Breast epithelium (tissue), 4 donors: ENCODE measurements at regions not wholly inside any gene's neighbourhood (a gene's known extent, or its start where the extent isn't known, plus 50 kb on each side); places are given as distances from the start of the nearest gene placed in this dataset.

Experiments used
- DNase-seq, 2 donors: peaks; one replicate each; pipeline ENCODE4 v3.0.0-alpha.2; 2019; ENCODE audit warnings: low spot score in 2 of 2
- H3K27ac ChIP-seq, 2 donors: fragments of 200-600 bp; sonication (generic) in 1 of 2; one replicate each; pipeline ENCODE4 v1.5.1; 2016 to 2019; ENCODE audit warnings: mild to moderate bottlenecking in 1 of 2
- H3K27me3 ChIP-seq, 2 donors: fragments of 200-600 bp; sonication (generic) in 1 of 2; one replicate each; pipeline versions ENCODE4 v1.5.1 to v1.6.0; 2017 to 2019; ENCODE audit warnings: control low read depth in 1 of 2, mild to moderate bottlenecking in 1 of 2
- H3K36me3 ChIP-seq: fragments of 200-600 bp; one replicate; pipeline ENCODE4 v1.5.1; 2019
- H3K4me1 ChIP-seq, 2 donors: fragments of 200-600 bp; sonication (generic); one replicate each; pipeline ENCODE4 v1.5.1; 2016 to 2019; ENCODE audit warnings: control low read depth in 1 of 2
- H3K4me3 ChIP-seq, 3 donors: fragments of 200-600 bp; sonication (generic); 1 replicate in 2 of 3; 2 replicates in 1 of 3; pipeline ENCODE4 v1.5.1; 2016 to 2019; ENCODE audit warnings: mild to moderate bottlenecking in 3 of 3, moderate library complexity in 2 of 3
- H3K9me3 ChIP-seq, 2 donors: fragments of 200-600 bp; sonication (generic) in 1 of 2; one replicate each; pipeline ENCODE4 v1.5.1; 2016 to 2019; ENCODE audit warnings: control low read depth in 1 of 2
- POLR2A ChIP-seq: fragments of 450-650 bp; IDR thresholded peaks from one replicate; pipeline ENCODE4 v1.6.1; 2016; ENCODE audit warnings: antibody characterized with exemption, mild to moderate bottlenecking, moderate library complexity
- POLR2AphosphoS5 ChIP-seq, 3 donors: sonication (generic); formaldehyde crosslinking; IDR thresholded peaks; one replicate each; pipeline ENCODE4 v1.6.1; 2017; ENCODE audit warnings: antibody characterized with exemption in 3 of 3
- intact Hi-C: fragments of 100-400 bp; cut with DNase I; formaldehyde crosslinking; loops from one replicate; pipeline ENCODE4 v1.15.1; 2023; ENCODE audit warnings: low total_unique reads
- TF ChIP-seq, protein P1 (sequence below), 3 donors: fragments of 450-650 bp; IDR thresholded peaks; one replicate each; pipeline ENCODE4 v1.5.1; 2016 to 2017; ENCODE audit warnings: antibody characterized with exemption in 3 of 3, mild to moderate bottlenecking in 3 of 3, moderate library complexity in 3 of 3

- no peak overlapping the region for H3K27ac ChIP-seq
- intact Hi-C loops: no loop called here
- no peak overlapping the region for H3K4me3 ChIP-seq
- no peaks in the 10 kb centered on the region for H3K9me3 ChIP-seq
- DNase-seq: no peak
- TF ChIP-seq POLR2A (no peak), POLR2AphosphoS5 (IDR thresholded peaks at IDR 0.05) (no peak)
- TF ChIP-seq, protein P1, sequence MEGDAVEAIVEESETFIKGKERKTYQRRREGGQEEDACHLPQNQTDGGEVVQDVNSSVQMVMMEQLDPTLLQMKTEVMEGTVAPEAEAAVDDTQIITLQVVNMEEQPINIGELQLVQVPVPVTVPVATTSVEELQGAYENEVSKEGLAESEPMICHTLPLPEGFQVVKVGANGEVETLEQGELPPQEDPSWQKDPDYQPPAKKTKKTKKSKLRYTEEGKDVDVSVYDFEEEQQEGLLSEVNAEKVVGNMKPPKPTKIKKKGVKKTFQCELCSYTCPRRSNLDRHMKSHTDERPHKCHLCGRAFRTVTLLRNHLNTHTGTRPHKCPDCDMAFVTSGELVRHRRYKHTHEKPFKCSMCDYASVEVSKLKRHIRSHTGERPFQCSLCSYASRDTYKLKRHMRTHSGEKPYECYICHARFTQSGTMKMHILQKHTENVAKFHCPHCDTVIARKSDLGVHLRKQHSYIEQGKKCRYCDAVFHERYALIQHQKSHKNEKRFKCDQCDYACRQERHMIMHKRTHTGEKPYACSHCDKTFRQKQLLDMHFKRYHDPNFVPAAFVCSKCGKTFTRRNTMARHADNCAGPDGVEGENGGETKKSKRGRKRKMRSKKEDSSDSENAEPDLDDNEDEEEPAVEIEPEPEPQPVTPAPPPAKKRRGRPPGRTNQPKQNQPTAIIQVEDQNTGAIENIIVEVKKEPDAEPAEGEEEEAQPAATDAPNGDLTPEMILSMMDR (IDR thresholded peaks at IDR 0.05): no peak
- H3K4me1 ChIP-seq: no peaks in the 10 kb centered on the region
- H3K27me3 ChIP-seq: no peaks in the 10 kb centered on the region
- no peaks in the 10 kb centered on the region for H3K36me3 ChIP-seq
Observed at GRCh38 chr10:104589431-104589830, 51.7 kb upstream of the SORCS3 start.

GRCh38 chr10:104589871-104590270, 51.2 kb upstream of the SORCS3 start:
- H3K9me3 ChIP-seq: no peaks in the 10 kb centered on the region
- no peaks in the 10 kb centered on the region for H3K36me3 ChIP-seq
- H3K27ac ChIP-seq: no peak overlapping the region
- intact Hi-C loops: no loop called here
- no peaks in the 10 kb centered on the region for H3K4me1 ChIP-seq
- H3K27me3 ChIP-seq: no peaks in the 10 kb centered on the region
- H3K4me3 ChIP-seq: no peak overlapping the region
- no peak for DNase-seq
- TF ChIP-seq POLR2A (no peak), POLR2AphosphoS5 (IDR thresholded peaks at IDR 0.05) (no peak)
- TF ChIP-seq, protein P1 (IDR thresholded peaks at IDR 0.05): no peak
